ENCODE measurements at regions not wholly inside any gene's neighbourhood (a gene's known extent, or its start where the extent isn't known, plus 50 kb on each side); places are given as distances from the start of the nearest gene placed in this dataset.
A peak's percentile ranks its signal among the peaks of the same experiment; 100 is the strongest.

GRCh38 chr4:103499094-103499493 is 220.7 kb downstream of the TACR3 start:
- no peak overlapping the region for H3K27ac Mint-ChIP-seq
- H3K4me1 ChIP-seq (ENCODE audit: insufficient read depth): no peaks in the 10 kb centered on the region
- H3K36me3 ChIP-seq (ENCODE audit: insufficient read depth): no peaks in the 10 kb centered on the region
- H3K36me3 Mint-ChIP-seq (ENCODE audit: low read depth): no peaks in the 10 kb centered on the region; the same call in 2 of the 3 replicates
- H3K4me3 Mint-ChIP-seq: no peak overlapping the region
- ATAC-seq (peak; percentile 52; the same call in 2 of the 3 replicates), DNase-seq (ENCODE audit: low spot score) (peak; percentile 24)
- peaks cover 4% of the 10 kb centered on the region; the same call in 1 of the 3 replicates for H3K9me3 Mint-ChIP-seq
- H3K27me3 ChIP-seq (ENCODE audit: insufficient read depth): no peaks in the 10 kb centered on the region
- no peak overlapping the region for H3K4me2 ChIP-seq
- peak overlapping the region; percentile 79; the same call in 1 of the 2 replicates for H2AFZ ChIP-seq
- no peak for TF ChIP-seq EZH2 (IDR thresholded peaks at IDR 0.05; ENCODE audit: low read depth, unreplicated experiment)
- TF ChIP-seq CTCF (conservative IDR thresholded peaks at IDR 0.05; ENCODE audit: low read depth in 2 of 2): peak; percentile 20 to 49; a peak in 3 of 4 replicates
- H3K27ac ChIP-seq (ENCODE audit: low read depth): no peak overlapping the region
- no peaks in the 10 kb centered on the region for H3K79me2 ChIP-seq (replicated peaks; ENCODE audit: insufficient read depth)
- H3K4me1 Mint-ChIP-seq: no peaks in the 10 kb centered on the region
- no peaks in the 10 kb centered on the region for H4K20me1 ChIP-seq (replicated peaks; ENCODE audit: insufficient read depth)
- no peaks in the 10 kb centered on the region; the same call in none of the 2 replicates for H3K9me2 ChIP-seq (ENCODE audit: insufficient read depth)
- H3F3A ChIP-seq (replicated peaks; ENCODE audit: low read depth): no peaks in the 10 kb centered on the region
- no peak overlapping the region for H3K4me3 ChIP-seq
- no peaks in the 10 kb centered on the region for H3K27me3 Mint-ChIP-seq (ENCODE audit: insufficient read depth, low read depth, poor library complexity)

- Histone ChIP-seq H3K4me2 (no peak overlapping the region), H3K4me1 (ENCODE audit: insufficient read depth) (no peaks in the 10 kb centered on the region), H3K27ac (ENCODE audit: low read depth) (no peak overlapping the region), H3K36me3 (ENCODE audit: insufficient read depth) (no peaks in the 10 kb centered on the region), H2AFZ (peak overlapping the region; percentile 79; the same call in 1 of the 2 replicates), H3F3A (replicated peaks; ENCODE audit: low read depth) (no peaks in the 10 kb centered on the region), H3K79me2 (replicated peaks; ENCODE audit: insufficient read depth) (no peaks in the 10 kb centered on the region), H3K9me2 (ENCODE audit: insufficient read depth) (no peaks in the 10 kb centered on the region; the same call in none of the 2 replicates), H3K4me3 (no peak overlapping the region), H4K20me1 (replicated peaks; ENCODE audit: insufficient read depth) (no peaks in the 10 kb centered on the region), H3K27me3 (ENCODE audit: insufficient read depth) (no peaks in the 10 kb centered on the region)
- DNase-seq (ENCODE audit: low spot score): no peak
- no peak overlapping the region for H3K4me3 Mint-ChIP-seq
- H3K27me3 Mint-ChIP-seq (ENCODE audit: insufficient read depth, low read depth, poor library complexity): no peaks in the 10 kb centered on the region
- no peaks in the 10 kb centered on the region for H3K4me1 Mint-ChIP-seq
- peaks cover 4% of the 10 kb centered on the region; the same call in 1 of the 3 replicates for H3K9me3 Mint-ChIP-seq
- no peaks in the 10 kb centered on the region; the same call in 2 of the 3 replicates for H3K36me3 Mint-ChIP-seq (ENCODE audit: low read depth)
- no peak for ATAC-seq
- H3K27ac Mint-ChIP-seq: no peak overlapping the region
- no peak for TF ChIP-seq STAT1 (IDR thresholded peaks at IDR 0.05; ENCODE audit: unreplicated experiment)
- no peak for TF ChIP-seq EZH2phosphoT487 (IDR thresholded peaks at IDR 0.05; ENCODE audit: unreplicated experiment)
- no peak for TF ChIP-seq EZH2 (IDR thresholded peaks at IDR 0.05; ENCODE audit: low read depth, unreplicated experiment)
- no peak for TF ChIP-seq REST (IDR thresholded peaks at IDR 0.05; ENCODE audit: unreplicated experiment)
- no peak for TF ChIP-seq ZNF462 (CRISPR knock-in tag; IDR thresholded peaks at IDR 0.05)
These were observed 221.4 kb downstream of the TACR3 start for GRCh38 chr4:103498161-103499070.
